ENCODE measurements at regions not wholly inside any gene's neighbourhood (a gene's known extent, or its start where the extent isn't known, plus 50 kb on each side); places are given as distances from the start of the nearest gene placed in this dataset.
"Not testable (repeated sequence)": the region's sequence is repeated elsewhere in the genome, so short reads cannot be mapped to it uniquely, and the experiment has no call there.

- H3K36me3 ChIP-seq (replicated peaks in 1 of 2; ENCODE audit: control insufficient read depth in 1 of 2, insufficient read depth in 2 of 2, low read length in 2 of 2): no peaks in the 10 kb centered on the region
- Mint-ChIP-seq H3K4me1 (no peaks in the 10 kb centered on the region), H3K27me3 (ENCODE audit: low read depth in 3 of 3) (peaks cover 0 to 4% (median 0%) of the 10 kb centered on the region in 3 donors), H3K27ac (no peak overlapping the region), H3K36me3 (no peaks in the 10 kb centered on the region), H3K9me3 (peaks cover 7 to 13% (median 10%) of the 10 kb centered on the region in 7 donors), H3K4me3 (no peak overlapping the region)
- no peaks in the 10 kb centered on the region for H3K79me2 ChIP-seq (ENCODE audit: insufficient read depth, low read length)
- no peaks in the 10 kb centered on the region for H3K4me1 ChIP-seq (ENCODE audit: control insufficient read depth in 1 of 2, insufficient read depth in 2 of 2, low read length in 2 of 2)
- H3K27me3 ChIP-seq (ENCODE audit: control insufficient read depth in 2 of 2, insufficient read depth in 2 of 2, low read length in 2 of 2): no peaks in the 10 kb centered on the region
- H4K20me1 ChIP-seq (ENCODE audit: insufficient read depth, low read length): no peaks in the 10 kb centered on the region
- no CpG with 5 or more reads among the region's 2 CpGs for WGBS (ENCODE audit: insufficient coverage)
- no peak overlapping the region for H3K4me3 ChIP-seq (replicated peaks in 1 of 3; ENCODE audit: low read depth in 2 of 3, low read length in 3 of 3)
- TF ChIP-seq, protein P1, sequence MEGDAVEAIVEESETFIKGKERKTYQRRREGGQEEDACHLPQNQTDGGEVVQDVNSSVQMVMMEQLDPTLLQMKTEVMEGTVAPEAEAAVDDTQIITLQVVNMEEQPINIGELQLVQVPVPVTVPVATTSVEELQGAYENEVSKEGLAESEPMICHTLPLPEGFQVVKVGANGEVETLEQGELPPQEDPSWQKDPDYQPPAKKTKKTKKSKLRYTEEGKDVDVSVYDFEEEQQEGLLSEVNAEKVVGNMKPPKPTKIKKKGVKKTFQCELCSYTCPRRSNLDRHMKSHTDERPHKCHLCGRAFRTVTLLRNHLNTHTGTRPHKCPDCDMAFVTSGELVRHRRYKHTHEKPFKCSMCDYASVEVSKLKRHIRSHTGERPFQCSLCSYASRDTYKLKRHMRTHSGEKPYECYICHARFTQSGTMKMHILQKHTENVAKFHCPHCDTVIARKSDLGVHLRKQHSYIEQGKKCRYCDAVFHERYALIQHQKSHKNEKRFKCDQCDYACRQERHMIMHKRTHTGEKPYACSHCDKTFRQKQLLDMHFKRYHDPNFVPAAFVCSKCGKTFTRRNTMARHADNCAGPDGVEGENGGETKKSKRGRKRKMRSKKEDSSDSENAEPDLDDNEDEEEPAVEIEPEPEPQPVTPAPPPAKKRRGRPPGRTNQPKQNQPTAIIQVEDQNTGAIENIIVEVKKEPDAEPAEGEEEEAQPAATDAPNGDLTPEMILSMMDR (IDR thresholded peaks at IDR 0.05): no peak
- no peak overlapping the region for H3K27ac ChIP-seq (ENCODE audit: low read depth in 1 of 2, low read length in 2 of 2)
- no peak for DNase-seq
- no peak overlapping the region for H2AFZ ChIP-seq (ENCODE audit: insufficient read depth, low read depth, low read length, poor library complexity, severe bottlenecking)
- no peak overlapping the region for H3K4me2 ChIP-seq (replicated peaks; ENCODE audit: extremely low read depth, low read length, poor library complexity, severe bottlenecking)
- no peak overlapping the region for H3K9ac ChIP-seq (ENCODE audit: insufficient read depth, low read length, poor library complexity, severe bottlenecking)
- peaks cover 0 to 18% of the 10 kb centered on the region in 2 donors for H3K9me3 ChIP-seq (replicated peaks in 1 of 2; ENCODE audit: control insufficient read depth in 1 of 2, insufficient read depth in 1 of 2, low read length in 2 of 2)
- intact Hi-C loops (cut with micrococcal nuclease): no loop called here
Observed at GRCh38 chr11:123344790-123345357, 85.2 kb upstream of the GRAMD1B start.

GRCh38 chr11:123344188-123344587 is 85.9 kb upstream of the GRAMD1B start:
- H3K36me3 Mint-ChIP-seq; H2AFZ ChIP-seq (ENCODE audit: insufficient read depth, low read depth, low read length, poor library complexity, severe bottlenecking); H4K20me1 ChIP-seq (ENCODE audit: insufficient read depth, low read length); H3K4me1 ChIP-seq (ENCODE audit: control insufficient read depth in 1 of 2, insufficient read depth in 2 of 2, low read length in 2 of 2); H3K4me1 Mint-ChIP-seq; H3K27me3 ChIP-seq (ENCODE audit: control insufficient read depth in 2 of 2, insufficient read depth in 2 of 2, low read length in 2 of 2); H3K4me2 ChIP-seq (replicated peaks; ENCODE audit: extremely low read depth, low read length, poor library complexity, severe bottlenecking); H3K27ac ChIP-seq (ENCODE audit: low read depth in 1 of 2, low read length in 2 of 2); H3K27me3 Mint-ChIP-seq (ENCODE audit: low read depth in 3 of 3); H3K27ac Mint-ChIP-seq; H3K4me3 ChIP-seq (replicated peaks in 1 of 3; ENCODE audit: low read depth in 2 of 3, low read length in 3 of 3); H3K79me2 ChIP-seq (ENCODE audit: insufficient read depth, low read length); DNase-seq; H3K36me3 ChIP-seq (replicated peaks in 1 of 2; ENCODE audit: control insufficient read depth in 1 of 2, insufficient read depth in 2 of 2, low read length in 2 of 2); H3K9ac ChIP-seq (ENCODE audit: insufficient read depth, low read length, poor library complexity, severe bottlenecking); intact Hi-C loops (cut with micrococcal nuclease); H3K4me3 Mint-ChIP-seq: not testable (repeated sequence)
- H3K9me3 Mint-ChIP-seq: peaks cover 7 to 13% (median 10%) of the 10 kb centered on the region in 7 donors
- WGBS (ENCODE audit: insufficient coverage): 100% methylated on average over 2 of the region's 2 CpGs
- H3K9me3 ChIP-seq (replicated peaks in 1 of 2; ENCODE audit: control insufficient read depth in 1 of 2, insufficient read depth in 1 of 2, low read length in 2 of 2): peaks cover 0 to 18% of the 10 kb centered on the region in 2 donors

Measured in CD14-positive monocyte (primary cell).